ENCODE measurements at regions not wholly inside any gene's neighbourhood (a gene's known extent, or its start where the extent isn't known, plus 50 kb on each side); places are given as distances from the start of the nearest gene placed in this dataset.

- H3K4me3 ChIP-seq (ENCODE audit: low read depth, low read length) = no peak overlapping the region
- no peak for TF ChIP-seq CTCF (IDR thresholded peaks at IDR 0.05; ENCODE audit: borderline replicate concordance, insufficient read depth, low read depth, low read length)
These were observed 662.3 kb downstream of the NR2F2 start for GRCh38 chr15:96992817-96993216.

- no peak overlapping the region for H3K4me3 ChIP-seq (ENCODE audit: low read depth, low read length)
- TF ChIP-seq CTCF (IDR thresholded peaks at IDR 0.05; ENCODE audit: borderline replicate concordance, insufficient read depth, low read depth, low read length) = no peak
These were observed 667.0 kb downstream of the NR2F2 start for GRCh38 chr15:96997538-96997937.

GRCh38 chr15:97009031-97009431, 678.5 kb downstream of the NR2F2 start:
- no peak overlapping the region for H3K4me3 ChIP-seq (ENCODE audit: low read depth, low read length)
- TF ChIP-seq CTCF (IDR thresholded peaks at IDR 0.05; ENCODE audit: borderline replicate concordance, insufficient read depth, low read depth, low read length) = no peak

GRCh38 chr15:97012986-97013385, 682.5 kb downstream of the NR2F2 start:
- H3K4me3 ChIP-seq (ENCODE audit: low read depth, low read length) = no peak overlapping the region
- no peak for TF ChIP-seq CTCF (IDR thresholded peaks at IDR 0.05; ENCODE audit: borderline replicate concordance, insufficient read depth, low read depth, low read length)

GRCh38 chr15:97013491-97013890, 683.0 kb downstream of the NR2F2 start:
- TF ChIP-seq CTCF (IDR thresholded peaks at IDR 0.05; ENCODE audit: borderline replicate concordance, insufficient read depth, low read depth, low read length) = no peak

GRCh38 chr15:97014001-97014400, 683.5 kb downstream of the NR2F2 start:
- no peak for TF ChIP-seq CTCF (IDR thresholded peaks at IDR 0.05; ENCODE audit: borderline replicate concordance, insufficient read depth, low read depth, low read length)
- no peak overlapping the region for H3K4me3 ChIP-seq (ENCODE audit: low read depth, low read length)

More at GRCh38 chr15:97013491-97013890, 683.0 kb downstream of the NR2F2 start:
- no peak overlapping the region for H3K4me3 ChIP-seq (ENCODE audit: low read depth, low read length)

- TF ChIP-seq CTCF (IDR thresholded peaks at IDR 0.05; ENCODE audit: borderline replicate concordance, insufficient read depth, low read depth, low read length) = no peak
- H3K4me3 ChIP-seq (ENCODE audit: low read depth, low read length) = no peak overlapping the region
These were observed 693.0 kb downstream of the NR2F2 start for GRCh38 chr15:97023488-97023844.
